ENCODE measurements at regions not wholly inside any gene's neighbourhood (a gene's known extent, or its start where the extent isn't known, plus 50 kb on each side); places are given as distances from the start of the nearest gene placed in this dataset.
"Not testable (repeated sequence)": the region's sequence is repeated elsewhere in the genome, so short reads cannot be mapped to it uniquely, and the experiment has no call there.

- DNase-seq (ENCODE audit: low spot score), result no peak
These were observed 127.6 kb upstream of the SLC1A3 start for GRCh38 chr5:36478646-36479317.

GRCh38 chr5:36481454-36482120, 124.8 kb upstream of the SLC1A3 start:
- no peak for DNase-seq (ENCODE audit: low spot score)

DNA sequence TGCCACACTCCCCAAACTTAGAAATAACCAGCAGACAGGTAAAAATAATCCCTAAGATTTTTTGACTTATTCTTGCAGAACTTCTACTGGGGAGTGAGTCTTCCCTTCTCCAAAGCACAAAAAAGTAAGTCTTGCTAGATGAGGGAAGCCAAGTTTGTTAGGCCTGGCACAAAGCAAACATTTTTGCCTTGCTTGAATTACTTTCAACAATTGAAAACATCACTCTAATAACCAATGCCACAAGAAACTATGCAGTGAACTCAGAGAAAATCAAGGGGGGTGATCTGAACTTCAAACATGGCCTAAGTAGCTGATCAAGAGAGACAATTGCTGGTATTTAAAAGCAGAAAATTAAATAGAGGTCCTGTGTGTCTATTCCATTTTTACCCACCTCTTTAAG, 123.6 kb upstream of the SLC1A3 start:
- no peak for DNase-seq (ENCODE audit: low spot score)

DNA sequence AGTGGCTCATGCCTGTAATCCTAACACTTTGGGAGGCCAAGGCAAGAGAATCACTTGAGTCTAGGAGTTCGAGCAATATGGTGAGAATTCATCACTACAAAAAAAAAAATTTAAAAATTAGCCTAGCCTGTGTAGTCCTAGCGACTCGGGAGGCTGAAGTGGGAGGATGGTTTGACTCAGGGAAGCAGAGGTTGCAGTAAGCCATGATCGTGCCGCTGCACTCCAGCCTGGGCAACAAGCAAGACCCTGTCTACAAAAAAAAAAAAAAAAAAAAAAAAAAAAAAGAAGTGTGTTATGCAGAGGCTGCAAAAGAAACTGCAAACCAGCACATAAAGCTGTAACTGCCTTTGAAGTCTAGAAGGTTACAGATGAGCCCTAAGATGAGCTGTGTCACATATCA, 116.9 kb upstream of the SLC1A3 start:
- DNase-seq (ENCODE audit: low spot score), result no peak

DNA sequence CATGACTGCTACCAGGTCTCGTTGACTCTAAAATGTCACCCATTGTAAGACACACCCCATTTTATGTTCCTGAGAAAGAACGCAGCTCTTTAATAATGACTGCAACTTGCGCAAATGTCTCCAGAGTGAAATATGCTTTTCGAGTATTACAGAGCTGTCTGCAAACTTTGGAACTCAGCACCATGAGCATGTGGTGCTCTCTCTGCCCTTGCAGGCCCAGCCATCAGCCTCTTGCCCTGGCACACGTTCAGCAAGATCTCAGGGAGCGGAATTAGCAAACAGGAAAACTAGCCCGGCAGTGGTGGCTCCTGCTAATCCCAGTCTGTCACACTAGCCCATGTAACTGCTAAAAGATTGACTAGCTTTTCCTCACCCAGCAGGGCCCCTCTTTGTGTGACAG, 114.5 kb upstream of the SLC1A3 start:
- DNase-seq (ENCODE audit: low spot score), result no peak

DNA sequence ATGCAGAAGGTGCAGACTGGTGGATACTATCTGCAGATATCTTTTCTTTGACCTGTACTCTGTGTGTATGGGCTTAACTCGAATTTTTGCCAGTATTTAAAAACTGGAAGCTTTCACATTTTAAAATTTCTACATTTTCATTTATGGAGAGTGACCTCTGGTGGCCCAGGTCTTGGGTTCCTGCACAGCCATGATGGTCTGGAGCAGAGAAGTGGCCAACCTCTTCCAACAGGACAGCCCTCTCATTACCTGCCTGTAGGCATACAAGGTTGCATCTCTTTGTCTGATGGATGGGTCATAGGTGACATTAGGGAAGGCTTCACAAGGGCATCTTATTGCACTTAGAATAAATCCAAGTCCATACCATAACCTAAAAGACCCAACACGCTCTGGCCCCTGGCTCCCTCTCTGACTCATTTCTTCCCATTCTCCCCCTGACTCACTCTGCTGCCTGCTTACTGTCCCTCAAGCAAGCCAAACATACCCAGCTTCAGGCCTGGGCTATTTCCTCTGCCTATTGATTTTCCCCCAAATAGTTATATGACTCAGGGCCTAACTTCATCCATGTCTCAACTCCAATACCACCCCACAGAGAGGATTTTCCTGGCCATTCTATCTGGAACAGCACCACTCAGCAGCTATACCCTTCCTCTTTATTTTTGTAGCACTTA, 113.3 kb upstream of the SLC1A3 start:
- DNase-seq (ENCODE audit: low spot score), result no peak

GRCh38 chr5:36494028-36494427, 112.4 kb upstream of the SLC1A3 start:
- no peak for DNase-seq (ENCODE audit: low spot score)

DNA sequence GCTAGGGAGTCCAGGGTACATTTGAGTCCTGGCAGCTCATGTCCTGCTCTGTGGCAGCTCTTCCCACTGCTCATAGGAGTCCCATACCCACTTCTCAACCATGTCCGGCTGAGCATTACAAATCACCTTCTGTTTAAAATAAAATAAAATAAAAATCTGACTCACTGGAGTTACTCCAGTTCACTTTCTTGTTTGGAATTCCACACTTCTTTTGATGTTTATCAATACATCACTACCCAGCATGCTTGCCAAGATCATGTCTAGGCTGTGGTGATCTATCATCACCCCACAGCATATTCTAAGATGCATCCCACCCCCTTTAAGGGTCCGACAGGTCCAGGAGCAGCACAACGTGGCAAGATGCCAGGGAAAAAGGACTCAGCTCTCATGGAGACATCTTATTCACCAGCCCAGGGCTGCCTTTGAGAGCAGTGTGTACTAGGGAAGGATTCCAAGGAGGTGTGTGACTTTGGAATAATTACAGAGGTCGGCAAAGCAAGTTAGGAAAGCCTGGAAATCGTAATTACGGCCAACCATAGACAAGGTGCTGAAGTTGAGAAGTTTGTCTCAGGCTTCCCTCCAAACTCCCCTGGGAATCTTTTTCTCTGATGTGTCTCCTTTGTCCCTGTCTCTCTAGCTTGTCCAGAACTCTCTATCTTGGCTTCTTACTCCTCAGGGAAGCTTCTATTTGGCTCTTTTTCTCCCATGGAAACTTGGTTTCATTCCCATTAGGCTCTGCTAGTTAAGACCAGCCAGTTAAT, 111.4 kb upstream of the SLC1A3 start:
- no peak for DNase-seq (ENCODE audit: low spot score)

DNA sequence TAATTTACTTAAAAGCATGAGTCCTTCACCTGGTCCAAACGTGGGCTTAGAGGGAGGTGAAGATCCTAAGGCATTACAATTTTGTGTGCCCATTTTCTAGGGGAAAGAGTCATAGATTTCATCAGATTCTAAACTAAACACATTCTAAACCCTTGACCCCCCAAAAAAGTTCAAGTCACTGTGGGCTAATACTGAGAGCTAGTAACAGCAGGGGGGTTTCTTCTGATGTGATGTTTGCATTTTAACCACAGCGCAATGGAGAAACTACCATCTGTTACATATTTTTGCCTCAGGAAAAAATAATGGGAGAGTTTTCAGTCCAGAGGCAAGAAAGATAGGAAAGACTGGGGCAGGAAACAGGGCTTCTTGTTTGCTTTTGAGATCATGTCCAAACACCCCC, 110.8 kb upstream of the SLC1A3 start:
- DNase-seq (ENCODE audit: low spot score), result no peak

DNA sequence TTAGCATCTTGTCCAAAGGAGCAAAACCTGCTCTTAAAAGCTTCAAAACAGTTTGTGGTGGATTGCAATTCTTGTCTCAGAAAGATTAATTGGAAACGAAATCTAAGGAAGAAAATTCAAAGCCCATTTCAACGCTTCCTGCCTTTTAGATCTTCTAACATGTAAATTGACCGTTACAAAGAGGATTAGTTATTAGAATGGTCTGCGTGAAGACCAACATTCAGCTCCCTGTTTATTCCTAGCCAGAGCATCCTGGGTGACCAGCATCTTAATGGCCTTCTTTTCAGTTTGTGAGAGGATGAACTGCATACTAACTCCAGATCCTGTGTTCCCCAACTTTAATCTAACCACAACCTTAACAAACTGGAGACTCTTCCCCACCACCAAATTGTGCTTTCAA, 109.9 kb upstream of the SLC1A3 start:
- no peak for DNase-seq (ENCODE audit: low spot score)

DNA sequence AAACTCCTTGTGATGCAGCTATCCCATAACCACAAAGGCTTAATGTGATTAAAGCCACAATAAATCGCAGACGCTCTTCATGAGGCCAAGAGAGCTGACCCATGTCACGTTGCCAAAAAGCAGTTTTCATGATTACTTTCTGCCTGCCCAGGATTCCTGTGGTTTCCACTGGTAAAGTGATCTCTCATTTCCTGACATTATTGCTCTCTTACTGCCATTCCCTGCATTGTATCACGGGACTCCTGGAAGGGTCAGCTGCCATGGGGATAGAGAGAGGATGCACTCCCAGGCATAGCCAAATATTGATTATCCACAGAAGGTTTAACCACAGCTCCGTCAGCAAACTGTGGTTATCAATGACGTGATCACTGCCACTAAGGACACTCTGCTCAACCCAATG, 103.8 kb upstream of the SLC1A3 start:
- no peak for DNase-seq (ENCODE audit: low spot score)

DNA sequence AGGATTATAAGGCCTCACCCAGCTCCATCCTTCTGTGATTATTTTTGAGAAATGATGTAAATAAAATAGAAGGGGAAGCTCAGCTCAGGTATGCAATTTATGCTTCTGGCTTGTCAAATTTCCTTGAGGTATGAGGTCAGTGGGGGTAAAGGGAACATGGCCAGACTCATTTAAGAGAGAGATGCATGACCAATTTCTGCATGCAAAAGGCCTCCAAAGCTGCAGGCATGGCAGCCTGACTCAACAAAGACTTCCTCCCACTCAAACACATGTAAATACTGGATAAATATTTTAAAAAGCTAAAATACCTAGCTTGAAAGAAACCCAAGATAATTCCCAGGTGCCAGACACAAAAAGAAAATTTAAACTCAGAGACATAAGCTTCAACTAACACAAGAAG, 101.4 kb upstream of the SLC1A3 start:
- no peak for DNase-seq (ENCODE audit: low spot score)

DNA sequence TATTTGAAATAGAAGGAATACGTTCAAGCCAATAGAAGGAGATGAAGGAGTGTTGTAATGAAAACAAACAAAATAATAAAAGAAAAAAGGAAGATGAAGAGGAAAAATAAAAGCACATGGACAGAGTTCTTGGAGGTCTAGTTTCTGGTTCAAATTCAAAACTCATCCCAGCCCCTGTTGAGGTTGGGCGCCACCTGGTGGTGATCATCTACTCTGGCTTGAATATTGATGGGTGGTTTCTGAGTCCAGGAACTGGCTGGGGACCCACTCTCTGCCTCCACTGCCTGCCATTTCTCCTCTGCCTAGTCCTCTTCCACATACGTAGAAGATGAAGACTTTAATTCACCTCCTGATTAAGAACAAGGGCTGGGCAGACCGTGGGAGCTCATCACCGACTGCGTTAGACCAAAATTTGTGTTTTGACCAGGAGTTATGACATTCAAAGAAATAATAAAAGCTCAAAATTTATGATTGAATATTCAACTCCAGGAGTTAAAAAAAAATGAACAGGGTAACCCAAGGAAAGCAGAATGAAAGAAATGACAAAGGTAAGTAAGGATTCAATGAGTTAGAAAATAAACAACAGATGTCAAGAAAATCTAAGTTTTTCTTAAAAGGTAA, 99.0 kb upstream of the SLC1A3 start:
- DNase-seq (ENCODE audit: low spot score), result peak; percentile 80

DNA sequence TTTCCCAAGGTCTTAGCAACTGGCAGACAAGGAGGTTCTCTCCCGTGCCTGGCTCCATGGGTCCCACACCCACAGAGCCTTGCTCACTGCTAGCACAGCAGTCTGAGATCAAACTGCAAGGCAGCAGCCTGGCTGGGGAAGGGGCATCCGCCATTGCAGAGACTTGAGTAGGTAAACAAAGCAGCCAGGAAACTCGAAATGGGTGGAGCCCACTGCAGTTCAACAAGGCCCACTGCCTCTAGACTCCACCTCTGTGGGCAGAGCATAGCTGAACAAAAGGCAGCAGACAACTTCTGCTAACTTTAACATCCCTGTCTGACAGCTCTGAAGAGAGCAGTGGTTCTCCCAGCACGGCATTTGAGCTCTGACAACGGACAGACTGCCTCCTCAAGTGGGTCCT, 98.1 kb upstream of the SLC1A3 start:
- DNase-seq (ENCODE audit: low spot score), result not testable (repeated sequence)

- DNase-seq (ENCODE audit: low spot score), result not testable (repeated sequence)
These were observed 92.8 kb upstream of the SLC1A3 start for GRCh38 chr5:36513647-36514046.

GRCh38 chr5:36519881-36520280, 86.5 kb upstream of the SLC1A3 start:
- no peak for DNase-seq (ENCODE audit: low spot score)

- DNase-seq (ENCODE audit: low spot score), result no peak
These were observed 85.2 kb upstream of the SLC1A3 start for GRCh38 chr5:36521219-36521618.

GRCh38 chr5:36521838-36522745, 84.3 kb upstream of the SLC1A3 start:
- no peak for DNase-seq (ENCODE audit: low spot score)

DNA sequence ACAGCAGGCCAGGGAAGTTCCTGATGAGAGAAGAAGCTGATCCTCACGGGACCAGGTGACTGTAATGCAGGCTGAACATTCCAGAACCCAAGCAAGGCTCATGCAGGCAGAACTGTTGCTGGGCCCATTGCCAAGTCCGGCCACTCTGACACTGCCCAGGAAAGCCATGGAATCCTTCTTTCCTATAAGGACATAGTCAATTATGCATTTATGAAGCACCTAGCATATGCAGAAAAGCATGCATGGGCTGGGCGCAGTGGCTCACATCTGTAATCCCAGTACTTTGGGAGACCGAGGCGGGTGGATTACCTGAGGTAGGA, 83.7 kb upstream of the SLC1A3 start:
- DNase-seq (ENCODE audit: low spot score), result no peak

- no peak for DNase-seq (ENCODE audit: low spot score)
These were observed 83.0 kb upstream of the SLC1A3 start for GRCh38 chr5:36523450-36523849.

GRCh38 chr5:36523926-36524325, 82.5 kb upstream of the SLC1A3 start:
- DNase-seq (ENCODE audit: low spot score), result no peak
